Osteocyte (in vitro differentiated cells): ENCODE measurements at regions not wholly inside any gene's neighbourhood (a gene's known extent, or its start where the extent isn't known, plus 50 kb on each side); places are given as distances from the start of the nearest gene placed in this dataset.

Experiments used
- DNase-seq: peaks from one replicate; pipeline ENCODE4 v3.0.0; 2021; ENCODE audit warnings: mixed read lengths; ENCODE audit not compliant: unreplicated experiment; ENCODE audit errors: extremely low spot score
- H3K27ac Mint-ChIP-seq: one replicate; pipeline ENCODE4 v1.8.0; 2021; ENCODE audit warnings: mild to moderate bottlenecking, mixed read lengths; ENCODE audit not compliant: unreplicated experiment
- H3K27me3 Mint-ChIP-seq: one replicate; pipeline ENCODE4 v1.8.0; 2021; ENCODE audit warnings: mixed read lengths; ENCODE audit not compliant: unreplicated experiment
- H3K36me3 Mint-ChIP-seq: one replicate; pipeline ENCODE4 v1.8.0; 2021; ENCODE audit warnings: mixed read lengths; ENCODE audit not compliant: unreplicated experiment
- H3K4me1 Mint-ChIP-seq: one replicate; pipeline ENCODE4 v1.8.0; 2021; ENCODE audit warnings: mixed read lengths; ENCODE audit not compliant: unreplicated experiment
- H3K4me3 Mint-ChIP-seq: one replicate; pipeline ENCODE4 v1.8.0; 2021; ENCODE audit warnings: mild to moderate bottlenecking, moderate library complexity, mixed read lengths; ENCODE audit not compliant: unreplicated experiment
- H3K9me3 Mint-ChIP-seq: one replicate; pipeline ENCODE4 v1.8.0; 2021; ENCODE audit warnings: mixed read lengths; ENCODE audit not compliant: unreplicated experiment
- CTCF ChIP-seq: fragments of 200-600 bp; sonication (generic); IDR thresholded peaks from 2 replicates; pipeline ENCODE4 v1.5.0; 2021; ENCODE audit warnings: antibody characterized with exemption, mild to moderate bottlenecking, moderate library complexity

- Mint-ChIP-seq H3K4me3 (no peak overlapping the region), H3K9me3 (peaks cover 4% of the 10 kb centered on the region), H3K36me3 (no peaks in the 10 kb centered on the region), H3K27me3 (no peaks in the 10 kb centered on the region), H3K4me1 (no peaks in the 10 kb centered on the region), H3K27ac (no peak overlapping the region)
- TF ChIP-seq CTCF, result peak; percentile 47
- DNase-seq, result no peak
Measured at GRCh38 chr13:67833564-67833963, 603.4 kb upstream of the PCDH9 start.

GRCh38 chr13:67829641-67830040 lies 599.5 kb upstream of the PCDH9 start:
- no peak overlapping the region for H3K4me3 Mint-ChIP-seq
- H3K9me3 Mint-ChIP-seq, result peaks cover 4% of the 10 kb centered on the region
- peaks cover 6% of the 10 kb centered on the region for H3K4me1 Mint-ChIP-seq
- TF ChIP-seq CTCF, result no peak
- no peak overlapping the region for H3K27ac Mint-ChIP-seq
- H3K36me3 Mint-ChIP-seq, result no peaks in the 10 kb centered on the region
- no peaks in the 10 kb centered on the region for H3K27me3 Mint-ChIP-seq
- no peak for DNase-seq

- no peak for TF ChIP-seq CTCF
- H3K4me3 Mint-ChIP-seq, result no peak overlapping the region
- H3K27ac Mint-ChIP-seq, result no peak overlapping the region
- peaks cover 6% of the 10 kb centered on the region for H3K4me1 Mint-ChIP-seq
- no peak for DNase-seq
- no peaks in the 10 kb centered on the region for H3K36me3 Mint-ChIP-seq
- no peaks in the 10 kb centered on the region for H3K27me3 Mint-ChIP-seq
- peaks cover 4% of the 10 kb centered on the region for H3K9me3 Mint-ChIP-seq
Measured at GRCh38 chr13:67827992-67828391, 597.9 kb upstream of the PCDH9 start.

GRCh38 chr13:67821606-67822005 lies 591.5 kb upstream of the PCDH9 start:
- Mint-ChIP-seq H3K27me3 (no peaks in the 10 kb centered on the region), H3K27ac (no peak overlapping the region), H3K4me3 (no peak overlapping the region), H3K36me3 (no peaks in the 10 kb centered on the region), H3K4me1 (no peaks in the 10 kb centered on the region), H3K9me3 (no peaks in the 10 kb centered on the region)
- DNase-seq, result no peak
- TF ChIP-seq CTCF, result no peak

- Mint-ChIP-seq H3K27me3 (no peaks in the 10 kb centered on the region), H3K27ac (no peak overlapping the region), H3K4me1 (no peaks in the 10 kb centered on the region), H3K9me3 (peaks cover 3% of the 10 kb centered on the region), H3K36me3 (no peaks in the 10 kb centered on the region), H3K4me3 (no peak overlapping the region)
- no peak for TF ChIP-seq CTCF
- no peak for DNase-seq
Measured at GRCh38 chr13:67806796-67807195, 576.7 kb upstream of the PCDH9 start.
